SK-N-MC (cell line): ENCODE measurements at regions not wholly inside any gene's neighbourhood (a gene's known extent, or its start where the extent isn't known, plus 50 kb on each side); places are given as distances from the start of the nearest gene placed in this dataset.

Source experiments
- DNase-seq: peaks from one replicate; pipeline ENCODE4 v3.0.0-alpha.2; 2011; ENCODE audit warnings: low read depth, low spot score
- H3K27ac ChIP-seq: fragments of 200-600 bp; sonication (generic); 2 replicates; pipeline ENCODE4 v1.5.1; 2016; ENCODE audit warnings: mixed run types
- H3K36me3 ChIP-seq: fragments of 200-600 bp; sonication (generic); 2 replicates; pipeline ENCODE4 v1.6.1; 2017; ENCODE audit warnings: antibody characterized with exemption, low read length, mixed read lengths; ENCODE audit not compliant: insufficient read depth
- H3K4me3 ChIP-seq: fragments of 200-600 bp; sonication (generic); 2 replicates; pipeline ENCODE4 v1.5.1; 2016
- H3K9ac ChIP-seq: fragments of 200-600 bp; sonication (generic); 2 replicates; pipeline ENCODE4 v1.8.0; 2017; ENCODE audit warnings: mixed run types, mixed read lengths; ENCODE audit not compliant: insufficient read length
- H3K9me3 ChIP-seq: fragments of 200-600 bp; sonication (generic); 2 replicates; pipeline ENCODE4 v1.6.1; 2017; ENCODE audit warnings: low read depth, mild to moderate bottlenecking, antibody characterized with exemption, low read length, moderate library complexity, mixed read lengths
- EZH2 ChIP-seq: fragments of 200-600 bp; sonication (generic); IDR thresholded peaks from one replicate; pipeline ENCODE4 v1.6.1; 2017; ENCODE audit warnings: antibody characterized with exemption
- FOXP2 ChIP-seq: optimal IDR thresholded peaks from 2 replicates; pipeline ENCODE3; 2011; ENCODE audit warnings: mild to moderate bottlenecking, moderate library complexity; ENCODE audit not compliant: insufficient read depth; ENCODE audit errors: extremely low read length, control extremely low read depth
- POLR2AphosphoS5 ChIP-seq: IDR thresholded peaks from 2 replicates; pipeline ENCODE4 v1.6.1; 2012; ENCODE audit warnings: mild to moderate bottlenecking, low read depth, low read length, borderline replicate concordance

- no peak for TF ChIP-seq FOXP2
- no peak for TF ChIP-seq POLR2AphosphoS5
- no peak for TF ChIP-seq EZH2
- DNase-seq = no peak
- Histone ChIP-seq H3K27ac (no peak overlapping the region), H3K9me3 (no peaks in the 10 kb centered on the region), H3K36me3 (no peaks in the 10 kb centered on the region), H3K4me3 (no peak overlapping the region), H3K9ac (no peak overlapping the region)
Measured at GRCh38 chr20:60483371-60483770, 525.1 kb downstream of the CDH26 start.

DNA sequence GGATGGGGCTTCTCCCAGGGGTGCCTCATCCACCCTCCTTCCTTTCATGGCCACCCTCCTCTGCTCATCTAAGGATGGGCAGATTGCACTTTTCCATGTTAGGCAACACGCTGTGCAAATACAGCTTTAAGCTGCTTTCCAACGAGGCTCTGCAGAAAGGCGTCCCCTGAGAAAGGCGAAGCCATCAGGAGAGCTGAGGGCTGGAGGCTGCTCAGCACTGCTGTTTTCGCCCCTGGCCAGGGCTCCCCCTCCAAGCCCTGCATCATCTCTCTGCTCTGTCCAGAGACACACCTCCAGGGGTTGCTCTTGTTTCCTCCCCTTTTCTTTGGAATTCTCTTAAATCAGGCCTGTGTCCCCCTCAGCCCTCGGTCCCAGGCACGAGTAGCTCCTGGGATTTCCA, 526.1 kb downstream of the CDH26 start:
- H3K27ac ChIP-seq = no peak overlapping the region
- no peaks in the 10 kb centered on the region for H3K36me3 ChIP-seq
- H3K4me3 ChIP-seq = no peak overlapping the region
- no peak for DNase-seq
- H3K9me3 ChIP-seq = no peaks in the 10 kb centered on the region
- H3K9ac ChIP-seq = no peak overlapping the region
- TF ChIP-seq EZH2 (no peak), POLR2AphosphoS5 (no peak), FOXP2 (no peak)

DNA sequence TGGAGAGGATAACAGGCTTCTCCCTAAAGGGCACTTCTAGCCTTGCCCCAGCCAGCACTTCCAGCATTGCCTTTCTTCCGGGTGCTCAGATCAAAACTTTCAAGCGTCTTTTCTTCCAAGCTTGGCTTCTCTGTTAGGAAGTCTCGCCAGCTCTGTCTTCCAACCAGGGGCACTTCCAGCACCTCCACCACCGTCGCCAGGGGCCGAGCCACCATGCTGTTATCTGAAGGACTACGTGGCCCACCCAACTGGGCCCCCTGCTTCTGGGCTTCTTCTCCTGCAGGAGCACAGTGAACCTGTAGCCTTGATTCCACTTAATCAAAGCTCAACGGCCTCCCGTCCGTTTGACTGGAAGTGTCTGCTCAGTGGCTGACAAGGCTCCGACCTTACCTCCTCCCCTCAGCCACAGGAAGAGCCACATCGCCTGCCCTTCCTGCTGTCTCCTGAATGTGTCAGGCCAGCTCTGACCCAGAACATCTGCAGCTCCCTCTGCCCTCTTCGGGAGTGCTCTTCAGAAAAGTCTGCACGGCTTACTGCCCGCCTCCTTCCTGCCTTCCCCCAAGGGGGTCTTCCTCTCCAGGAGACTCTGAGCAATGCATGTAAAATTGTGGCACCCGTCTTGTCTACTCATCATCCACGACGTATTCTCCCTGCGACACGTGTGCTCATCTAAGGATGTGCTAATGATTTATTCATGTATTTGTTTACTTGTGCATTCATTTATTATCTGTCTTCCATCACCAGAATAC, 527.0 kb downstream of the CDH26 start:
- no peak overlapping the region for H3K9ac ChIP-seq
- no peak overlapping the region for H3K27ac ChIP-seq
- no peak overlapping the region for H3K4me3 ChIP-seq
- H3K36me3 ChIP-seq = no peaks in the 10 kb centered on the region
- no peaks in the 10 kb centered on the region for H3K9me3 ChIP-seq
- no peak for DNase-seq
- no peak for TF ChIP-seq EZH2

GRCh38 chr20:60486315-60486714, 528.1 kb downstream of the CDH26 start:
- Histone ChIP-seq H3K4me3 (no peak overlapping the region), H3K9ac (no peak overlapping the region), H3K9me3 (no peaks in the 10 kb centered on the region), H3K36me3 (no peaks in the 10 kb centered on the region), H3K27ac (no peak overlapping the region)
- TF ChIP-seq FOXP2 (no peak), POLR2AphosphoS5 (no peak), EZH2 (no peak)
- DNase-seq = no peak

GRCh38 chr20:60486937-60487336, 528.7 kb downstream of the CDH26 start:
- H3K9ac ChIP-seq = no peak overlapping the region
- no peak for TF ChIP-seq FOXP2
- no peak for TF ChIP-seq EZH2
- TF ChIP-seq POLR2AphosphoS5 = no peak
- no peaks in the 10 kb centered on the region for H3K36me3 ChIP-seq
- no peak for DNase-seq
- H3K4me3 ChIP-seq = no peak overlapping the region
- H3K9me3 ChIP-seq = no peaks in the 10 kb centered on the region
- H3K27ac ChIP-seq = no peak overlapping the region

DNA sequence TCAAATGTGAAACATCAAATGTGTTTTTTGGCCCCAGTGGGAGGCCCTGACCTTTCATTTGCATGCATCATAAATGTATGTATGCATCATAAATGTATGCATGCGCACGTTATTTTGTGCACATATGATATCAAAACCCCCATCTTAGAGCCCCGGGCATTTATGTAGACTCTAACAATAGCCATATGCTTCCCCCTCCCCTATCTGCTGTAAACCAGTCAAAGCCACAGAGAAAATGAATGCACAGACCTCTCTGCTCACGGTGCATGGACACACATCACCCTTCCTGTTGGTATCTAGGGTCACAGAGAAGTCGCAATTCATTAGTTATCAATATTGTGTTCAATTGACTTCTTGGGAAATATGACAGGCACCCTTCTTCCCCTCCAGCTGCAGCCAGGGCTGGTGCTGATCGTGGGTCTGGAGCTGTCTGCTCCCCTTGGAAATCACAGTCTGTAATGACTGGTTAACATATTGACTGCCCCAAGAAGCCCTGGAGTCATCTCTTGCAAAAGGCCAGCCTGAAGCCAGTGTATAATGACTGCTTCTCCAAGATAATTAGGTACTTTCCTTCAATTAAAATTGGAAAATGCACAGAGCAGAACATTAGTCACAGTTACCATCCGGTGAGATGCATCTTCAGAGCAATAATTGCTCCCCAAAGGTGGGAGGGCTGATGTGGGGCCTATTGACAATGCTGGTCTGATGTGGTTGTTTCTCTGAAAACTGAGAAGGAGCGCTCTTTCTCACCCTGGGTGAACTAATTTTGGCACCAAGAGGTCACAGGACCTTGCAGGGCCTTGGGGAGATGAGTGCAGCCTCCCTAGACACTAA, 532.2 kb downstream of the CDH26 start:
- Histone ChIP-seq H3K4me3 (no peak overlapping the region), H3K36me3 (no peaks in the 10 kb centered on the region), H3K9ac (no peak overlapping the region), H3K27ac (no peak overlapping the region), H3K9me3 (no peaks in the 10 kb centered on the region)
- TF ChIP-seq EZH2 (no peak), POLR2AphosphoS5 (no peak)
- no peak for DNase-seq

DNA sequence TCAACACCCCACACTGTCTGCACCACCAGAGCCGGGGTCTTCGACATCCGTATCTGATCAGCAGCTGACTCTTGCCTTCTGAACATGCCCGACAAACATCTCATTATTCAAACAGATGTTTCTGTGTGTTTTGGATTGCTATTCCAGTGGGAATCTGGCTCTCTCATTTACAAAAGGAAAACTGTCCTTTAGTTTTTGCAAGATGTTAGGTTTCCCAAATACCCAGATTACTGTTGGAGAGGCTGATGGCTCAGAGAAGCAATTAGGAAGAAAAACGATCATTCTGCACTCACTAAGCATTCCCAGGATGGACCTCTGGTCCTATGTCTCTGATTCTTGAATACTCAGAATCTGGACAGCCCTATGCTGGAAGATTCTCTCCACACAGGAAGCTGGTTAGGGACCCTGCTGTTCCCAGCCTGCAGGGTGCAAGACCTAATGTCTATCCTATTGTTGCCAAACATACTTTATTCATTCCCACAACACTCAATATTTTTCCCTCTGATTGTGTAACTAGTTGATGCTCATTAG, 532.9 kb downstream of the CDH26 start:
- no peak for TF ChIP-seq FOXP2
- no peak for TF ChIP-seq POLR2AphosphoS5
- no peak for TF ChIP-seq EZH2
- Histone ChIP-seq H3K9ac (no peak overlapping the region), H3K4me3 (no peak overlapping the region), H3K36me3 (no peaks in the 10 kb centered on the region), H3K27ac (no peak overlapping the region), H3K9me3 (no peaks in the 10 kb centered on the region)
- DNase-seq = no peak

- Histone ChIP-seq H3K4me3 (no peak overlapping the region), H3K9me3 (no peaks in the 10 kb centered on the region)
- no peak for TF ChIP-seq POLR2AphosphoS5
- no peak for TF ChIP-seq FOXP2
- TF ChIP-seq EZH2 = no peak
Measured at GRCh38 chr20:60494476-60494875, 536.3 kb downstream of the CDH26 start.

More at GRCh38 chr20:60494476-60494875, 536.3 kb downstream of the CDH26 start:
- no peak overlapping the region for H3K27ac ChIP-seq
- no peak for DNase-seq
- no peak overlapping the region for H3K9ac ChIP-seq
- no peaks in the 10 kb centered on the region for H3K36me3 ChIP-seq
